ENCODE measurements at regions not wholly inside any gene's neighbourhood (a gene's known extent, or its start where the extent isn't known, plus 50 kb on each side); places are given as distances from the start of the nearest gene placed in this dataset.

GRCh38 chr6:131419702-131420101 lies 153.3 kb upstream of the ARG1 start:
- no peaks in the 10 kb centered on the region for H4K20me1 ChIP-seq (ENCODE audit: insufficient read depth, low read length)
- H3K27me3 ChIP-seq (ENCODE audit: insufficient read depth, low read length): no peaks in the 10 kb centered on the region
- no peaks in the 10 kb centered on the region for H3K9me2 ChIP-seq (ENCODE audit: low read depth, low read length)
- no peaks in the 10 kb centered on the region for H3K36me3 ChIP-seq (ENCODE audit: insufficient read depth, low read length)
- no peak overlapping the region for H3K4me2 ChIP-seq (ENCODE audit: low read length)
- no peaks in the 10 kb centered on the region for H3F3A ChIP-seq (ENCODE audit: insufficient read depth, low read length)
- H3K4me1 ChIP-seq (ENCODE audit: insufficient read depth, low read length, severe bottlenecking): no peaks in the 10 kb centered on the region
- H3K4me3 ChIP-seq (ENCODE audit: low read depth, low read length, poor library complexity, severe bottlenecking): no peak overlapping the region
- H3K9ac ChIP-seq (ENCODE audit: low read length): no peak overlapping the region
- TF ChIP-seq, protein P1, sequence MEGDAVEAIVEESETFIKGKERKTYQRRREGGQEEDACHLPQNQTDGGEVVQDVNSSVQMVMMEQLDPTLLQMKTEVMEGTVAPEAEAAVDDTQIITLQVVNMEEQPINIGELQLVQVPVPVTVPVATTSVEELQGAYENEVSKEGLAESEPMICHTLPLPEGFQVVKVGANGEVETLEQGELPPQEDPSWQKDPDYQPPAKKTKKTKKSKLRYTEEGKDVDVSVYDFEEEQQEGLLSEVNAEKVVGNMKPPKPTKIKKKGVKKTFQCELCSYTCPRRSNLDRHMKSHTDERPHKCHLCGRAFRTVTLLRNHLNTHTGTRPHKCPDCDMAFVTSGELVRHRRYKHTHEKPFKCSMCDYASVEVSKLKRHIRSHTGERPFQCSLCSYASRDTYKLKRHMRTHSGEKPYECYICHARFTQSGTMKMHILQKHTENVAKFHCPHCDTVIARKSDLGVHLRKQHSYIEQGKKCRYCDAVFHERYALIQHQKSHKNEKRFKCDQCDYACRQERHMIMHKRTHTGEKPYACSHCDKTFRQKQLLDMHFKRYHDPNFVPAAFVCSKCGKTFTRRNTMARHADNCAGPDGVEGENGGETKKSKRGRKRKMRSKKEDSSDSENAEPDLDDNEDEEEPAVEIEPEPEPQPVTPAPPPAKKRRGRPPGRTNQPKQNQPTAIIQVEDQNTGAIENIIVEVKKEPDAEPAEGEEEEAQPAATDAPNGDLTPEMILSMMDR (IDR thresholded peaks at IDR 0.05; ENCODE audit: low read length): no peak
- TF ChIP-seq EZH2 (IDR thresholded peaks at IDR 0.05; ENCODE audit: borderline replicate concordance, low read length): no peak
- H3K27ac ChIP-seq (ENCODE audit: low read depth, low read length, poor library complexity, severe bottlenecking): no peak overlapping the region
- no peaks in the 10 kb centered on the region for H3K79me2 ChIP-seq (ENCODE audit: insufficient read depth, low read length)
- no peaks in the 10 kb centered on the region for H3K9me3 ChIP-seq (ENCODE audit: low read length)
- no peak overlapping the region for H2AFZ ChIP-seq (ENCODE audit: low read length)

DNA sequence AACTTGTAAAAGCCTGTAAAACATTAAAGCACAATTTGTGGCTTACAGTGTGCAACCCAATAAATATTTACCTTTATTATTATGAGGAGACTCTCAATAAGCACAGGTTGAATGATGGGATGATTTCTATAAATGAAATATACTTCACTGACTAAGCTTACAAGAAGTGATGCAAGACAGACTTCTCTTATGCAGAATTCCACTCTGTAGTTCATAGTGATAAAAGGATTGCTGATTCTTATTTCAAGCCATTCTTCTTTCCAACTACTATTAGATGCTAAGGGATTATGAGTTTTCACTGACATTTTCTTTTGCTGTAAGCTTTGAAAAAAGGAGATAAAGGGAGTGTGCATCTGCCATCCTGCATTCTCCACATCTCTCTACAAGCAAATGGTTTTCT lies 149.0 kb upstream of the ARG1 start:
- H3K9me3 ChIP-seq (ENCODE audit: low read length): no peaks in the 10 kb centered on the region
- H3K4me3 ChIP-seq (ENCODE audit: low read depth, low read length, poor library complexity, severe bottlenecking): no peak overlapping the region
- no peak overlapping the region for H2AFZ ChIP-seq (ENCODE audit: low read length)
- H3K9me2 ChIP-seq (ENCODE audit: low read depth, low read length): no peaks in the 10 kb centered on the region
- H4K20me1 ChIP-seq (ENCODE audit: insufficient read depth, low read length): no peaks in the 10 kb centered on the region
- H3K9ac ChIP-seq (ENCODE audit: low read length): no peak overlapping the region
- TF ChIP-seq, protein P1 (IDR thresholded peaks at IDR 0.05; ENCODE audit: low read length): no peak
- TF ChIP-seq EZH2 (IDR thresholded peaks at IDR 0.05; ENCODE audit: borderline replicate concordance, low read length): no peak
- H3K36me3 ChIP-seq (ENCODE audit: insufficient read depth, low read length): no peaks in the 10 kb centered on the region
- H3K27ac ChIP-seq (ENCODE audit: low read depth, low read length, poor library complexity, severe bottlenecking): no peak overlapping the region
- no peaks in the 10 kb centered on the region for H3K79me2 ChIP-seq (ENCODE audit: insufficient read depth, low read length)
- H3K4me1 ChIP-seq (ENCODE audit: insufficient read depth, low read length, severe bottlenecking): no peaks in the 10 kb centered on the region
- no peaks in the 10 kb centered on the region for H3F3A ChIP-seq (ENCODE audit: insufficient read depth, low read length)
- H3K27me3 ChIP-seq (ENCODE audit: insufficient read depth, low read length): no peaks in the 10 kb centered on the region
- no peak overlapping the region for H3K4me2 ChIP-seq (ENCODE audit: low read length)

DNA sequence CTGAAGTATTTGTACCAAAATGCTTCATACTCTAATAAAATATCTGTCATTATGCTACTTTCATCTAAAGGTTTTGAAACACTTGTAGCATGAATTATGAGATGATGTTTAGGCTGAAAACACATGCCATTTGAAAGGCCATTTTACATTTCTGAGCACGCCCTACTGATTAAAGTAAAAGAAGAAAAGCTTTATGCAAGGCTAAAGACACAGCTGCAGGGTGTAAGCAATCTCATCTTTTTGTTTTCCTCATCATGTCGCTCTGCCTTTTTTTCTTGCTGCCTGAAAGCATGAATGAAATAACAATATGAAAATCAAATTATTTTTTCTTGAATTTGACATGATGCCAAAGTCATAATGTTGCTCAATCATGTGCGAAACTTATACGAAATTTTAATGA lies 148.6 kb upstream of the ARG1 start:
- Histone ChIP-seq H3K9me3 (ENCODE audit: low read length) (no peaks in the 10 kb centered on the region), H3K27me3 (ENCODE audit: insufficient read depth, low read length) (no peaks in the 10 kb centered on the region), H3K4me3 (ENCODE audit: low read depth, low read length, poor library complexity, severe bottlenecking) (no peak overlapping the region), H3K9ac (ENCODE audit: low read length) (no peak overlapping the region), H3K4me2 (ENCODE audit: low read length) (no peak overlapping the region), H2AFZ (ENCODE audit: low read length) (no peak overlapping the region), H3F3A (ENCODE audit: insufficient read depth, low read length) (no peaks in the 10 kb centered on the region), H4K20me1 (ENCODE audit: insufficient read depth, low read length) (no peaks in the 10 kb centered on the region), H3K27ac (ENCODE audit: low read depth, low read length, poor library complexity, severe bottlenecking) (no peak overlapping the region), H3K9me2 (ENCODE audit: low read depth, low read length) (no peaks in the 10 kb centered on the region), H3K36me3 (ENCODE audit: insufficient read depth, low read length) (no peaks in the 10 kb centered on the region), H3K79me2 (ENCODE audit: insufficient read depth, low read length) (no peaks in the 10 kb centered on the region), H3K4me1 (ENCODE audit: insufficient read depth, low read length, severe bottlenecking) (no peaks in the 10 kb centered on the region)
- TF ChIP-seq, protein P1 (IDR thresholded peaks at IDR 0.05; ENCODE audit: low read length): no peak
- TF ChIP-seq EZH2 (IDR thresholded peaks at IDR 0.05; ENCODE audit: borderline replicate concordance, low read length): no peak

Data from OCI-LY1 (cell line).